ENCODE measurements at regions not wholly inside any gene's neighbourhood (a gene's known extent, or its start where the extent isn't known, plus 50 kb on each side); places are given as distances from the start of the nearest gene placed in this dataset.

DNA sequence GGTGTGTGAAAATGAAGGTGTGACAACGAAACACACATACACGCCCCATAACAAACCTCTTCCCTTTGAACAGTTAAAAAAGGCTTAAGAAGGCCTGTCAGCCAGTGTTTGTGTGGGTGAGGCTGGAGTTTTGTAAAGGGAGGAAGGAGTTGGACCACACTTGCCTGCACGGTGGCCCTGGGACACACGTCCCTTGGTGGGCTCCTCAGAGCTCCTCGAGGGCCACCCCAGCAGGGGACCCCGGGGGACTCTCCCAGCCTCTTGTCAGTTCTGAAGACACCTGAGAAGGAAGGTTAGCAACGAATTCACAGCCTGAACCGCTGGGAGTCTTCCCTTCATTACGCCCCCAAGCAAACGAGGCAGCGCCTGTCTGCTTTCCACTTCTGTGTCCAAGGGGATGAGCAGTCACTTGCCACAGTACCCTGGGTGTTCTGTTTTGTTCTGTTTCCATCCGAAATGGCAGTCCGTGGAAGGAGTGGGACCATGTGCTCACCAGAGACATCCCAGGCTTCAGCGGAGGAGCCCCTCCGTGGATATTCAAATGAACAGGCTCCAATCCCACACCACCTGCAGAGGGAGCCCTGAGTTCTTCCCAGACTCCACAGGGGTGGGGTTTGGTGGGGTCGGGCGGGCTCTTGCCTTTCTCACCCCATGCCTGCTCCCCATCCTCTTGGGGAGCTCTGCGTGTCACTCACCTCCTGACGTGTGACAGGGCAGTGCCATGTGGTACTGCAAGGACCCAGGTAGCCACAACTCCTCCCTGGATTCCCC is 68.6 kb downstream of the NRN1 start:
- H3K27ac ChIP-seq: no peak overlapping the region
- H3K36me3 ChIP-seq: no peaks in the 10 kb centered on the region
- no peaks in the 10 kb centered on the region for H3K4me1 ChIP-seq
- intact Hi-C loops (cut with DNase I): no loop called here
- H3K9me3 ChIP-seq: no peaks in the 10 kb centered on the region
- TF ChIP-seq CTCF (IDR thresholded peaks at IDR 0.05): no peak
- ATAC-seq: peak; percentile 26
- DNase-seq: no peak
- H3K4me3 ChIP-seq: no peak overlapping the region
- H3K27me3 ChIP-seq: no peaks in the 10 kb centered on the region

DNA sequence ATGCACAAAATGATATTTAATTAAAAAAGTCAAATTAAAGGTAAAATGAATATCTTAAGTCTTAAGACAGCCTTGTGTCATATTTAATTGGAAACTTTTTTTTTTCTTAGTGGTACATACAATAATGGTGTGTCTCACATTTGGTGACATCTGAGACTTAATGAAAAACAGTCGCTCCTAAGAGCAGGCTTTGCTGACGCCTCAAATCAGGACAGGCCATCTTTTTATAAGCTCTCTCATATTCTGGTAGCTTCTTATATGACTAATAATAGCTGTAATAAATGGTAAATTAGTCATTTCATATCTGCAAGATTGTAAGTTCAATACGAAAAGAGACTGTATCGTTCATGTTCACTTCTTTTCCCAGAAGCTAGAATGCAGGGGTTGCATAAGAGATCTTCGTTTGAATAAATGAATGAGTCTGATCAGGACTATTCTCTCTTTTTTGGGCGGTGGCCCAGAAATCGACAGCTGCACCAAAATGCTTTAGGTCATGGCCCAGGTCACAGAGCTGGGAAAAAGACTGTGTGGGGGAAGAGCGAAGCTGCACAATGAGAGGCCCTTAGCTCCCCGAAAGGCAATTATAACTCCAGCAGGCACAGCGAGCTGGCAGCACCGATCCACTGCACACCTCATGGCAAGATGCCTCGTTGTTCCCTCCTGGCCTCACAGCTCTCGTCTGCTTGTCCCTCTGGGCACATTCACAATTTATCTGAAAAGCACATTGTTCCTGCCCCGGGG is 69.4 kb downstream of the NRN1 start:
- no peaks in the 10 kb centered on the region for H3K27me3 ChIP-seq
- H3K36me3 ChIP-seq: no peaks in the 10 kb centered on the region
- H3K9me3 ChIP-seq: no peaks in the 10 kb centered on the region
- no peak for TF ChIP-seq CTCF (IDR thresholded peaks at IDR 0.05)
- intact Hi-C loops (cut with DNase I): no loop called here
- ATAC-seq (no peak), DNase-seq (no peak)
- H3K4me3 ChIP-seq: no peak overlapping the region
- no peak overlapping the region for H3K27ac ChIP-seq
- H3K4me1 ChIP-seq: no peaks in the 10 kb centered on the region

GRCh38 chr6:5936631-5937030 is 70.1 kb downstream of the NRN1 start:
- no peaks in the 10 kb centered on the region for H3K9me3 ChIP-seq
- intact Hi-C loops (cut with DNase I): no loop called here
- no peak overlapping the region for H3K4me3 ChIP-seq
- DNase-seq (no peak), ATAC-seq (no peak)
- TF ChIP-seq CTCF (IDR thresholded peaks at IDR 0.05): no peak
- H3K36me3 ChIP-seq: no peaks in the 10 kb centered on the region
- H3K27me3 ChIP-seq: no peaks in the 10 kb centered on the region
- H3K4me1 ChIP-seq: no peaks in the 10 kb centered on the region
- no peak overlapping the region for H3K27ac ChIP-seq

DNA sequence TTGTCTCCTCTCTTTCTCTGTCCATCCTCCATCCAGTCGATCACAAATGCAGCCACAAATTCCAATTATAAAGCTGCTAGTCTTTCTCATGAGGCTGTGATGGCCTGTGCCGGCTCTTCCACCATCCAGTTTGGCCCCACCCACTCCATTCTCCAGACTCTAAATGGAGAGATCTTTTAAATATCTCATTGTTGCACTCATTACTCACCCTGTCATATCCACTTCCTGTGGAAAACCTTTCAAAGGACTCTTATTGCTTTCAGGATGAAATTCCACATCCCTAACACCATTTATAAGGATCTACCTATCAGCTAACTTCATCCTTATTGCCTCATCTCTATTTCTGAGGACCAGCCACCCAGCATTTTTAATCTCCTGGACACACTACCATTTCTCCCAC is 70.6 kb downstream of the NRN1 start:
- DNase-seq: no peak
- Histone ChIP-seq H3K4me3 (no peak overlapping the region), H3K9me3 (no peaks in the 10 kb centered on the region), H3K27ac (no peak overlapping the region), H3K27me3 (no peaks in the 10 kb centered on the region), H3K4me1 (no peaks in the 10 kb centered on the region), H3K36me3 (no peaks in the 10 kb centered on the region)
- intact Hi-C loops (cut with DNase I): no loop called here
- no peak for ATAC-seq
- TF ChIP-seq CTCF (IDR thresholded peaks at IDR 0.05): no peak

DNA sequence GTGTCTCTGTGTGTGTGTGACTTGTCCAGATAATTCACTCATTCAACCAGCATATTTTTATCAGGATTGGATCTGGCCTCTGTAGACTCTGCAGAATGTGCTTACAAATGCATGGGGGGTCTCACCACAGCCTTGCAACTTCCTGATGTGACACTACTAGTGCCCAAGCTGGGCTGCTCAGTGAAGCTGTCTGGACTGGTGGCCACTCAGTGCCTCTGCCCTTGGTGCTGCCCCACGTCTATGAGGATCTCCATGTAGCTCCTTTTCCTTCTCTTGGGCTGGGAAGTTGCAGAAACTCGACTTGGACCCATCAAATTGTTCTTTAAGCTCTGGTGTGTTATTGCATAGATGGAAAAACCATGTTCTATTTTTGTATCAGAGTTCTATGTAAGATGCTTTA is 75.8 kb downstream of the NRN1 start:
- H3K4me1 ChIP-seq: no peaks in the 10 kb centered on the region
- DNase-seq: no peak
- H3K9me3 ChIP-seq: no peaks in the 10 kb centered on the region
- ATAC-seq: no peak
- intact Hi-C loops (cut with DNase I): no loop called here
- H3K27me3 ChIP-seq: no peaks in the 10 kb centered on the region
- H3K4me3 ChIP-seq: no peak overlapping the region
- no peak for TF ChIP-seq CTCF (IDR thresholded peaks at IDR 0.05)
- no peak overlapping the region for H3K27ac ChIP-seq
- H3K36me3 ChIP-seq: no peaks in the 10 kb centered on the region
